Spinal cord (tissue), 9 donors: ENCODE measurements at regions not wholly inside any gene's neighbourhood (a gene's known extent, or its start where the extent isn't known, plus 50 kb on each side); places are given as distances from the start of the nearest gene placed in this dataset.

ENCODE experiments used
- DNase-seq, 6 donors: peaks; one replicate each; pipeline versions ENCODE4 v3.0.0 to v3.0.0-alpha.2; 2013 to 2015; ENCODE audit warnings: low spot score in 6 of 6, low read depth in 4 of 6
- H3K27ac ChIP-seq: one replicate; pipeline ENCODE4 v1.5.1; 2013; ENCODE audit warnings: low read depth, low read length, control low read depth
- H3K27me3 ChIP-seq: one replicate; pipeline ENCODE4 v1.6.1; 2013; ENCODE audit warnings: low read length; ENCODE audit not compliant: control insufficient read depth, insufficient read depth
- H3K36me3 ChIP-seq: one replicate; pipeline ENCODE4 v1.6.1; 2013; ENCODE audit warnings: low read length; ENCODE audit not compliant: control insufficient read depth, insufficient read depth
- H3K4me1 ChIP-seq: one replicate; pipeline ENCODE4 v1.6.1; 2013; ENCODE audit warnings: low read length; ENCODE audit not compliant: control insufficient read depth, insufficient read depth
- H3K4me3 ChIP-seq: one replicate; pipeline ENCODE4 v1.5.1; 2013; ENCODE audit warnings: low read depth, low read length, control low read depth
- H3K9me3 ChIP-seq: one replicate; pipeline ENCODE4 v1.6.1; 2013; ENCODE audit warnings: low read length; ENCODE audit not compliant: control insufficient read depth, insufficient read depth
- WGBS: methylation state at CpG from one replicate; pipeline ENCODE4 v1.1.5; 2013; ENCODE audit warnings: missing lambda C conversion rate; ENCODE audit not compliant: insufficient coverage; 5-methylcytosine and 5-hydroxymethylcytosine counted together
- donor health status: healthy.

DNA sequence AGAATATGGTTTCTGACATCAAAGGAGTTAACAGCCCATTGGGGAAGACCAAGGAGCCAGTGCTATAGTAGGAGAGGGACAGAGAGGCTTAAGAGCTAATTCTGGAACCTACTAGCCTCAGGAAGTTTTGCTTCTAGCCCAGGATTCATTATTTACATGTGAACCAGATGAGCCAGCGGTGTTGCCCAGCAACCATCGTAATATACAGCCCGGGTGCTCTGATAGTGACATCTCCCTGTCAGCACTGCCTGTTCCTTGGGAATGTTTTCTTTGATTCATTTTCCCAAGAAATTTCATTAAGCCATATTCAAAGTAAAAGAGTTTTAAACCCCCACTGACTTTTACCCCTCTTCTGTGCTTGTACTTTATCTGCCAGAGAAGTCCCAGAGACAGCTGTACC is 217.4 kb upstream of the ADAMTSL1 start:
- 46% methylated on average over 3 of the region's 3 CpGs for WGBS
- no peaks in the 10 kb centered on the region for H3K9me3 ChIP-seq
- no peaks in the 10 kb centered on the region for H3K27me3 ChIP-seq
- no peak overlapping the region for H3K27ac ChIP-seq
- H3K36me3 ChIP-seq, result no peaks in the 10 kb centered on the region
- no peak overlapping the region for H3K4me3 ChIP-seq
- peak in 1 of 6 donors; percentile 66 for DNase-seq
- H3K4me1 ChIP-seq, result peaks cover 6% of the 10 kb centered on the region

DNA sequence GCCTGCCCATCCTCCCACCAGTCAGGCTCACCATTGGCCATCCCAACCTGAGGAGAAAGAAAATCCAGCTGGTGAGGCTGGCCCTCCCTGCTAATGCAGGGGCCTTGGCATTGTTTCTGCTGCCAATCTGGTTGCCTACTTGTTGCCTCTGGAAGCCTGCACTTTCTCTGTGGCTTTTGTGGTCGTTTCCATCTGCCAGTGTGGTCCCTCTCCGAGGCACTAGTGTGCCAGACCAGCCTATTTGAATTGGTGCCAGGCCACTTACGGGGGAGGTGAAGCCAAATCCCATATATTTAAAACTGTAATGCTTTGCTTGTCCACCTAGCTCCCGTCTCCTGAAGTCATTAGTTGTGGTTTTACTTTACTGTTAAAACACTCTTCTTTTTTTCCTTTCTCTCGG is 213.4 kb upstream of the ADAMTSL1 start:
- Histone ChIP-seq H3K27ac (no peak overlapping the region), H3K4me1 (peaks cover 6% of the 10 kb centered on the region), H3K4me3 (no peak overlapping the region), H3K36me3 (no peaks in the 10 kb centered on the region), H3K9me3 (no peaks in the 10 kb centered on the region), H3K27me3 (no peaks in the 10 kb centered on the region)
- peak in 2 of 6 donors; percentile 61 to 64 for DNase-seq
- 33% methylated on average over 1 of the region's 5 CpGs for WGBS

DNA sequence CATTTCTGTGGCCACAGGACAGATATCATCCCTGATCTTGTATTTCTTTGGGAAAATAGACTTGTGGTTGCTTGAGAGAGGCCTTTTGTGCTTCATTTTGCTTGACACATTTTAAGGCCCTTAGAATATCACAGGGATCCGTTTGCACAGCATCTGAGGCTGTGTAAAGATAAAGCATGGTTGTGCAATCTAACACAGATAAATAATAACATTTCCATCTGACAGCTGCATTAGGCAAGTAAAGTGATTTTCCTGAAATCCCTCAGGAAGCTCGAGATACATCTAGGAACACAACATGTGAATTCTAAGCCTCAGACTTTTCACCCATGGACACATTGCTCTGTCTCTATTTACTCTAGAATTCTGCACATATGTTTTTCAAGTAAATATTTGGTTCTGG is 212.8 kb upstream of the ADAMTSL1 start:
- H3K27ac ChIP-seq, result no peak overlapping the region
- no peak overlapping the region for H3K4me3 ChIP-seq
- DNase-seq, result no peak
- H3K36me3 ChIP-seq, result no peaks in the 10 kb centered on the region
- no peaks in the 10 kb centered on the region for H3K27me3 ChIP-seq
- peaks cover 6% of the 10 kb centered on the region for H3K4me1 ChIP-seq
- H3K9me3 ChIP-seq, result no peaks in the 10 kb centered on the region
- 60% methylated on average over 1 of the region's 2 CpGs for WGBS

DNA sequence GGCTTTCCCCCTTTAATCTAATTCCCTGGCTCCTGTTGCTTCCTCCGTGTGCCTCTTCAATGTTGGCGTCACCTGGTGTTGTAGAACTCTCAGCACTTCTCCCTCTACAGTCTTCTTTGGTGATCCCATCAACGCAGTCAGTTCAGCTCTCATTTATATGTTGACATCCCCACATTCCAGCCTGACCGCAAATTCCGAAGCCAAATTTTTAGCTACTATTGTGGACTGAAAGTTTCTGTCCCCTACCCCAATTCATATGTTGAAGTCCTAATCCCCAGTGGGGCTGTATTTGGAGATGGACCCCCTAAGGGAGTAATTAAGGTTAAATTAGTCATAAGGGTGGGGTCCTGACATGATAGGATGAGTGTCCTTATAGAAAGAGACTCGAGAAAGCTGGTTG is 210.6 kb upstream of the ADAMTSL1 start:
- DNase-seq, result no peak
- H3K4me3 ChIP-seq, result no peak overlapping the region
- H3K27ac ChIP-seq, result no peak overlapping the region
- peaks cover 6% of the 10 kb centered on the region for H3K4me1 ChIP-seq
- no peaks in the 10 kb centered on the region for H3K36me3 ChIP-seq
- H3K9me3 ChIP-seq, result no peaks in the 10 kb centered on the region
- 93% methylated on average over 4 of the region's 6 CpGs for WGBS
- no peaks in the 10 kb centered on the region for H3K27me3 ChIP-seq

DNA sequence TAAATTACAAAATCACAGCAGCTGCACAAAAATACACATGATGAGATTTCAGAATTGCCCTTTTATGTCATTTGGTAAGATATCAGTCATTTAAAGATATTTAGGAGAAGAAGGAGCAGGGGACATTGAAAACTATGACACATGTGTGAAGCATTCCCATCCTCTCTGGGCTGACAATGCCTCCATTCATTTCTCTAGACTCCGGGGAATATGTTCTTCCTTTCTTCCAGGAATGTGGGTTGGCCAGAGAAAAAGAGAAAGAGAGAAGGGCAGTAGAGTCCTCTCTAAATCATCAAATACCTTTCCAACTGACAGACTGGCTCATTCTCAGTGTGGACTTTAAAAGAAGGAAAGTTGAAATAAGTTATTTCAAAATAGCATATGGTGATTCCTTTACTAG is 205.6 kb upstream of the ADAMTSL1 start:
- Histone ChIP-seq H3K36me3 (no peaks in the 10 kb centered on the region), H3K27me3 (no peaks in the 10 kb centered on the region), H3K4me3 (no peak overlapping the region), H3K4me1 (no peaks in the 10 kb centered on the region), H3K9me3 (peaks cover 3% of the 10 kb centered on the region), H3K27ac (no peak overlapping the region)
- peak in 1 of 6 donors; percentile 28 for DNase-seq
- no CpG with 5 or more reads among the region's 1 CpG for WGBS

DNA sequence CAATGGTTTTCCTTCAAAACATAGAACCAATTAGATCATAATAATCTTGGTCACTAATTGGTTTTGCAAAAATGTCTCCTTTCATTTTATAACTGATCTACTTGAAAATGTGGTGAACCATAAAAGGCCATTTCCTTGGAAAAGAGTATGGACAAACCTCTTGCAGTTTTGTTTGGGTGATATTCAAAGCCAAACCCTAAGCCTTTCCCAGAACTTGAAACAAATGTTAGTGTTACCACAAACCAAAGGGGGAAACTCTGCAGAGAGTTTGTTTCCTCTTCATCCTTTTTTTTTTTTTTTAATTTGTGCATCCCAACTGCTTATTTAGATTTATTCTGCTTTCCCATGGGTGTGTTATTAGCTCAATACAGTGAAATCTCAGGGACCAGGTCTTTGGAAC is 204.4 kb upstream of the ADAMTSL1 start:
- Histone ChIP-seq H3K4me3 (no peak overlapping the region), H3K27ac (no peak overlapping the region), H3K27me3 (no peaks in the 10 kb centered on the region), H3K4me1 (no peaks in the 10 kb centered on the region), H3K36me3 (no peaks in the 10 kb centered on the region), H3K9me3 (peaks cover 3% of the 10 kb centered on the region)
- no peak for DNase-seq

DNA sequence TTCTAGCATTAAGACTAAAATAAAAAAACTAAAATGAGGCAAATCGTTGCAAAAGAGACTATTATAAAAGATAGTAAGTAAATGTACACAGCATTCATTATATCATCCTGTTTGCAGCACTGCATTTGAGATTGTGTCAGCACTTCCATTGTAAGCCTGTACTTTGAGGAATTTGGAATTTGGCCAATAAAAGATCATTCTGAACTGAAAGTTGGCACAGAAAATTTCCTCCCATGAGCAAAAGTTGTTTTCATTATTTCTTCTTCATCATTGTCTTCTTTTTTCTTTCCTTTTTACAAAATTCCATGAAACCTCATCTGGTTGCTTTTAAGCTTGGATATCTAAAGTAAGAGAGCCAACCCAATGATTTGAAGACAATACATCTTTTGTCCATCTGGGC is 199.3 kb upstream of the ADAMTSL1 start:
- WGBS, result no CpG with 5 or more reads among the region's 1 CpG
- Histone ChIP-seq H3K27me3 (no peaks in the 10 kb centered on the region), H3K4me3 (no peak overlapping the region), H3K36me3 (no peaks in the 10 kb centered on the region), H3K27ac (peak overlapping the region; percentile 20), H3K4me1 (no peaks in the 10 kb centered on the region), H3K9me3 (peaks cover 8% of the 10 kb centered on the region)
- peak in 2 of 6 donors; percentile 49 to 58 for DNase-seq

DNA sequence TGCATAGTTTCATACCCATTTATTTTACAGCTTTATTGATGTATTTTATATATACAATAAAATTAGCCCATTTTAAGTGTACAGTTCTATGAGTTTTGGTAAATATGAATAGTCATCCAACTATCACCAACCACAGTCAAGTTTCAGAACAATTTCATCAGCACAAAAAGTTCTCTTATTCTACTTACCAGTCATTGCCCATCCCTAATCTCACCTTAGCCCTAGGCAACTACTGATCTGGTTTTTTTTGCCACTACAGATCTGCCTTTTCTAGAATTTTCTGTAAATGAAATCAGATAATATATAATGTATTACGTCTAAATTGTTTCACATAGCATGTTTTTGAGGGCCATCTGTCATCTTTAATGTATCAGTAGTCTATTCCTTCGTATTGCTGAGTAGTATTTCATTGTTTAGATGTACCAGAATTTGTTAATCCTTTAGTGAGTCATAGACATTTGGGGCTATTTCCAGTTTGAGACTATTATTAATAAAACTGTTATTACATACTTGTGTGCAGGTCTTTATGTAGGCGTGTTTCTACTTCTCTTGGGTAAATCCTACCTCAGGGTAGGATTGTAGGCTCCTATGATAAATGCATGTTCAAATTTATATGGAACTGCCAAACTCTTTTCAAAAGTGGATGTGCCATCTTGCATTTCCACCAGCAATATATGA is 198.5 kb upstream of the ADAMTSL1 start:
- Histone ChIP-seq H3K4me3 (no peak overlapping the region), H3K27me3 (no peaks in the 10 kb centered on the region), H3K27ac (no peak overlapping the region), H3K9me3 (peaks cover 10% of the 10 kb centered on the region), H3K4me1 (no peaks in the 10 kb centered on the region), H3K36me3 (no peaks in the 10 kb centered on the region)
- WGBS, result no CpG with 5 or more reads among the region's 3 CpGs
- no peak for DNase-seq

DNA sequence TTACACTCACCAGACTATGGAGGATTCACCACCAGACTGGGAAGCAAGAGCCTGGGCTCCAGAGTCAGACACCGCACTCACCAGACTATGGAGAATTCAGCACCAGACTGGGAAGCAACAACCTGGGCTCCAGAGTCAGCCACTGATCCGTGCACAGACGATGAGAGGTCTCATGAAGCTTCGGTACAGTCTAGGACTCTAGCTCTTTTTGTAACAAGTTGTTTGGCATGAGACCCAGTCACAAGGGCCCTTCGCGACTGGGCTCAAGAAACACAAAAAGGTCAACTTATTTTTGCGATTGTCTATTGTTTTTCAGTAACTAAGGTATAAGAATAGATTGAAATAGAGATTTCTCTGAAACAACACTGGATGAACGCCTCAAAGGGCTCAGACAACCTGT is 192.7 kb upstream of the ADAMTSL1 start:
- no peak for DNase-seq
- WGBS, result 94% methylated on average over 4 of the region's 8 CpGs
- Histone ChIP-seq H3K27me3 (no peaks in the 10 kb centered on the region), H3K4me3 (no peak overlapping the region), H3K4me1 (no peaks in the 10 kb centered on the region), H3K36me3 (no peaks in the 10 kb centered on the region), H3K27ac (no peak overlapping the region), H3K9me3 (peaks cover 7% of the 10 kb centered on the region)

DNA sequence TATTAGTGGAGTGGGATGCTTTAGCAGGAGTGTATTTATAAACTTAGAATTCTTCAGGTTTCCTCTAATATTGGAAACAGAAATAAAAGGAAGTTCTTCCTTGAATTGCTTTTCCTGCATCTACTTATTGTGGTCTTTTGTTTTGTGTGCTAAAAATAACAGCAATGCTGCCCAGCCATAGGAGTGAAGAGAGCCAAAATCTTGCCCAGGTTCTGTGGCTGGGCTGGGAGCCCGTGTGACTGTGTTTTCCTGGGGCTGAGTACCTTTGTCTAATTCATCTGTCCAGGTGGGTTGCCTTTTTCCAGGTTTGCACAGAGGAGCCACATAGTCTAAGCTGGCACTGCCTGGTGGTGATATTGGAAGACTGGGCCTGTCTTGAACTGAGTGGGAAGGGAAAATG is 179.7 kb upstream of the ADAMTSL1 start:
- Histone ChIP-seq H3K36me3 (no peaks in the 10 kb centered on the region), H3K9me3 (no peaks in the 10 kb centered on the region)
- 80% methylated on average over 1 of the region's 1 CpG for WGBS

More for the DNA sequence above, 179.7 kb upstream of the ADAMTSL1 start:
- H3K27me3 ChIP-seq, result no peaks in the 10 kb centered on the region
- DNase-seq, result no peak
- no peaks in the 10 kb centered on the region for H3K4me1 ChIP-seq
- H3K4me3 ChIP-seq, result no peak overlapping the region
- H3K27ac ChIP-seq, result no peak overlapping the region
